GM21619 (cell line): ENCODE measurements at regions not wholly inside any gene's neighbourhood (a gene's known extent, or its start where the extent isn't known, plus 50 kb on each side); places are given as distances from the start of the nearest gene placed in this dataset.

ENCODE experiments used
- ATAC-seq: cut with Tn5 transposase; IDR thresholded peaks from one replicate; pipeline ENCODE4 v1.9.1; 2021; ENCODE audit not compliant: unreplicated experiment

GRCh38 chr20:54361475-54361874 lies 113.9 kb upstream of the DOK5 start:
- no peak for ATAC-seq

DNA sequence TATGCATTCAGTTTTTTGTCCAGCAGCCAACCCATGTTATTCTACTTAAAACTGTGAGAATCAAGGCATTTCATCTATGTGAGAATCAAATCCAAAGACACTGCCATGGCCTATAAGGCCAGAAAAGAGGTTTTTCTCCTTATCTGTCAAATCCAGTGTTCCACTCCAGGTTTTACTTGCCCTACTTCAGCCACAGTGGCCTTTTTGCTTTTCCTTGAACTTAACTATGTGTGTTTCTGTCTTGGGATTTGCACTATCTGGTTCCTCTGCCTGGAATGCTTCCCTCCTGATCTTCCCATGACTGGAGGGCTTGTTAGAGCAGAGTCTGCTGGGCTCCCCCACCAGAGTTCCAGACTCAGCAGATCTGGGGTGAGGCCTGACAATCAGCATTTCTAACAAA lies 113.1 kb upstream of the DOK5 start:
- no peak for ATAC-seq

DNA sequence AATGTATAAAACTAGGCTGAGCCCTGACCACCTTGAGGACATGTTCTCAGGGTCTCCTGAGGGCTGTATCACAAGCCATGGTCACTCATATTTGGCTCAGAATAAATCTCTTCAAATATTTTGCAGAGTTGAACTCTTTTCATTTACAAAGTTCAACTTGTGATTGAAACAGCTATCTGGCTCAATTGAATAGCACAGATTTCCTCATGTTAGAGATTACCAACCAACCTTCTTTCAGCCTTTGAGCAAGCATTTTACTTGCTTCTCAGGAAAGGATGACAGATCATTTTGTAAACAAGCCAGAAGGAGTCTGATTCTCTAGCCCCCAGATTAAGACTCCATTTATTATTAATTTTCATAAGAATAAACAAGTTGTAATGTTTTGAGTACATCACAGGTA lies 111.0 kb upstream of the DOK5 start:
- no peak for ATAC-seq

DNA sequence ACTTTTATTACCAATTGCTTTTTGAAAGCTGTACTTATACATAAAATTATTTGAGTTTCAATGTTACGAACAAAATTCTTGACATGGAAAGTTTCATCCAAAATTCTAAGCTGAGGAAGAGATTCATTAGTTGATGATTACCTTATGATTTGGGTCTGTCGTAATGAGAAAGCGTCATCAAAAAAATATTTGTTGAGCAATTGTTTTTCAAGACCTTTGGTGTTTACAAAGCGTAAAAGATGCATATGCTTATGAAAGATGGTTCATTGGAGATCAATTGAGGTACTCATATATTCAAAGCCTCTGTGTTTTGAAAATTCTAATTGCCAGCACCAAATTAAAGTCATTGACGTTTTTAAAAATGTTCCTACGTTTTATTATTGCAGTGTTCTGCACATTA lies 110.5 kb upstream of the DOK5 start:
- ATAC-seq: no peak

DNA sequence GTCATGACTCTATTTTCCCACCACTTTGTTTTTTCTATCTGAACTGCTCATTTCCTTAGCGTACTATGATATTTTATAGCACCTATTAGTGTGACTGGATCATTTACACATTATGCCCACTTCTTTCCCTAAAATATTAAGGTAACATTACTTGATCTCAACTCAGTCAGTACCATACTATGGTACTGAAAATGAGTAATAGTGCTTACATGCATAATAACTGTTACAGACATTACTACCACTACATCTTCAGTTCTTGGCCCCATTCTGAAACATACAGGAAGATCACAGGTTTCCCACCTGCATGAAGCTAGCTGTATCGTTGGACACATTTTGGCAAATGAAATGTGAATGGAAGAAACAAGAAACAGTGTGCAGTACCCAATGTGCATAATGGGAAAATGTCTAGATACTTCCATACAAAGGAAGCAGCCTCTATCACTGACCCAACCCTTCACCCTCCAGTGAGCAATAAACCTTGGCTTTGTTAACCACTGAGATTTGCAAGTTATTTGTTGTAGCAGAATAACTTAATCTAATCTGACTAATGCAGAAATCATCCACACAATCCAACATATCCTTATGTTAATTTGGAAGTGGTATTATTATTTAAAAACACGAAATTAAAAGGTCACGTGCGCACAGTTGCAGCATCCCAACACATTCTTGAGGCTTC lies 108.6 kb upstream of the DOK5 start:
- no peak for ATAC-seq

DNA sequence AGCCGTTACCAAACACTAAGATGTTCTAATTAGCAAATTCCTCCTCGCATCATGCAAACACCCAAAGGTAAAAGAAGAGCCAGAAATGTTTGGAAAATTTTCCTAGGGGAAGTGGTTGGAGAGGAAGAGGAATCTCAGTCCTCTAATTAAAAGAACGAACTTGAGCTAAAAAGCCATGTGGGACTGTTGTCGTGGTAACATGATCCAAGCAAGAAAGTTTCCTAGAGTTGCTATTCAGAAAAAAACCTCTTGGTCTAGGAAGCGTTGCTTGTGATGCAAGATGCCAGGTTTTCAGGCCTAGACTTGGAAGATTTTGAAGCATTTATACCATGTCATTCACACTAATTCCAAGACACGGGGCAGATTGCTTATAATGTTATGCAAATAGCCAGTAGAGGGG lies 106.8 kb upstream of the DOK5 start:
- ATAC-seq: no peak

- ATAC-seq: no peak
These were observed 103.1 kb upstream of the DOK5 start for GRCh38 chr20:54372313-54372712.

DNA sequence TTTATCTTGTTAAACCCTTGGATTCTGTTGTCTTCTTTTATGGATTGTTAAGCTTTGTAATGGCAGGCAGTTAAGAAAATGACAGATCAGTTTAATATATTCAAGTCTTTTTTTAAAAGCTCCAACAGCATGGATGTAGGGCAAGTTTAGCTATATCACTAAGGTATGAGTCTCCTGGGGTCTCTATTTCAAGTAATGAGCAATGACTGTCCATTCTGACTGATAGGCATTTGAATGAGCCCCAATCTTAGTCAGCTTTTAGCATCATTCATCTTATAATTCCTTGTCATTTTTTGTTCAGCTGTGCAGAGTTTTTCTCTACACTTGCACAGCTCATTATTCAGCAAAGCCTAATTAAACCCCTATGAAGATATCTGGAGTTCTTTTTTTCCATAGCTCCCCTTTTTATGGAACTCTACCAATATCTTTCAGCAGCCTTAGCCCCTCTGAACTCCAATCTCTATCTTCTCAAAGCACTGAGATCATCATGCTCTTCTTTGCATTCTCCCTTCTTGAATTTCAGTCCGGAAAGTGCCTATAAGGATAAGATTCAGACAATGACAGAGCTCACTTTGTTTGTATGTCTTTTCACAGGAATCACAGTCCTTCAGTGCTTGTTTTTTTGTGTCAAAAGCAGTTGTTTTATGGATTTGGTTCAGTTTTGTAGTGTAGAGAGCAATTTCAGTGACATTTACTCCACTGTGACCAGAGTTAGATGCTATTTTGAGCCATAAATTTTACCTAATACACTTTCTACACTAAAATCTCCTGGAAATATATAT lies 97.2 kb upstream of the DOK5 start:
- no peak for ATAC-seq

- no peak for ATAC-seq
These were observed 95.4 kb upstream of the DOK5 start for GRCh38 chr20:54379893-54380584.

GRCh38 chr20:54382419-54382818 lies 93.0 kb upstream of the DOK5 start:
- no peak for ATAC-seq

GRCh38 chr20:54385746-54386145 lies 89.6 kb upstream of the DOK5 start:
- ATAC-seq: no peak

DNA sequence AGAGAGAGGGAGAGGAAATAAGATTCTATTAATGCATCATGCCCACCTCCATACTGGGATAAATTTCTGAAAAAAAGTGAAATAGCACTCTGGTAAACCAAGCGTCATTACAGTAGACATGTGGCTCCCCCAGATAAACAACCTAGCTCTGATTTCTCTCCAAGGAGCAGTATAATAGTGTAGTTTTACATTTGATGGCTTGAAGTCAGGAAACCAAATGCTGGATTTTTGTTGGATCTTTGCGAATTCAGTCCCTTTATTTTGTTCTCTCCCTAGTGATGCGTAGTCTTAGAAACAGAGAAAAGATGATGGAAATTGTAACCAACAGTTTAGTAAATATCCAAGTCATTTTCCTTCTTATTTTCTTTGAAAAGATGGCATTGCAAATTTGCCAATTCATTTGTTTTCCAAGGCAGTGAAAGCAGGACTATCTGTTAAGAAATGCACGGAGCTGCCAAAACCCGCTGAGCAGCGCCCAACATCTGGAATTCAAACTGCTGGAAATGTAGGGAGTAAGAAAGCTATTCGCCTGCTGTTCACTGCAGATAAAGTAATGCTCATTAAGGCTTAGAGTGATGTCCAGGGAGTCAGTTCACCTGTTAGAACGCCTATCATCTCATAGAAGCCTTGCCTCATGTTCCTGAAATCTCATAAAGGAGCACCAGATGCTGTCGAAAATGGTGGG lies 85.7 kb upstream of the DOK5 start:
- ATAC-seq: no peak

GRCh38 chr20:54397292-54398140 lies 77.9 kb upstream of the DOK5 start:
- no peak for ATAC-seq

DNA sequence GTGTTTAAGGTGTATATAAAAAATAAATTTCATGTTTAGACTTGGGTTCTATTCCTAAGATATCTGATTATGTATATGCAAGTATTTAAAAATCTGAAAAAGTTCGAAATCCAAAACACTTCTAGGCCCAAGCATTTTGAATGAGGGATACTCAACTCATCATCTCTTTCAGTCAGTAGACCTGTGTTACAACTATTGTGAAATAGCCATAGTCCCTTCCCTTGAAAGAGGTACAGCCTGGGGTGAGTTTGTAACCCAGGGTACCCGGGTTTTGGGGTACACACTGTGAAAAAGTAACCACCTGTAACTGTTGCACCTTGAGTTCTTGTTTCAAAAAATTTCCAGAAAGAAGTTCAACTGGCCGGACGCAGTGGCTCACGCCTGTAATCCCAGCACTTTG lies 76.6 kb upstream of the DOK5 start:
- ATAC-seq: no peak

- ATAC-seq: no peak
These were observed 69.9 kb upstream of the DOK5 start for GRCh38 chr20:54405540-54405939.

DNA sequence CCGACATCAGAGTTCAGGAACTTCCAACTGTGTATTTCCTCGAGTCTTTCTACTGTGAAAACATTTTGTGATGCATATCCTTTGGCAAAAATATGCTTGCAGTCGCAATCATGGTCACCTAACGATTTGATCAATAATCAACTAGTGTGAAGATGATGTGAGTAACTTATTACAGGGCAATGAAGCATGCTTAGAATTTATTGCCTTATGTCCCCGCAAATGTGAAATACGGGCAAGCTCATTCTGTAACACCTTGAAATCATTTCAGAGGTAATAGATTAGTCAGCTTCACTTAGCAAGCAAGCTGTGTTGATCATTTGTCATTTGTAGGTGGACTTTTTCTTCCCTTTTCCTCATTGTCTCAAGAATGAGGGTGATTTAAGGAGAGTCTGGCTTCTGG lies 67.9 kb upstream of the DOK5 start:
- no peak for ATAC-seq

DNA sequence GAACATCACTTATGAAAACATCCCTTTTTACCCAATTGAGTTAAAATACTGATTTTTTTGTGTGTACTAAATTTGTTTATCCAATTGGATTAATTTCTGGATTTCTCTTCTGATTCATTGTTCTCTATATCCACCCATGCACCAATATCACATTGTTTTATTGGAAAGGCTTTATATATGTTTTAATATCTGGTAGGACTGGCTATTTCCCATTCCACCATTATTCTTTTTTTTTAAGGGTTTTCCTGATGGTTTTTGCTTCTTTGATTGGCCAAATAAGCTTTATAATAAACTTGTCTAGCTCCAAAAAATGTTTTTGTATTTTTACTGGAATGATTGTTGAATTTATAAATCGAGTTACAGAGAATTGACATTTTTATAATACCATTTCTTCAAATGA lies 59.4 kb upstream of the DOK5 start:
- no peak for ATAC-seq

DNA sequence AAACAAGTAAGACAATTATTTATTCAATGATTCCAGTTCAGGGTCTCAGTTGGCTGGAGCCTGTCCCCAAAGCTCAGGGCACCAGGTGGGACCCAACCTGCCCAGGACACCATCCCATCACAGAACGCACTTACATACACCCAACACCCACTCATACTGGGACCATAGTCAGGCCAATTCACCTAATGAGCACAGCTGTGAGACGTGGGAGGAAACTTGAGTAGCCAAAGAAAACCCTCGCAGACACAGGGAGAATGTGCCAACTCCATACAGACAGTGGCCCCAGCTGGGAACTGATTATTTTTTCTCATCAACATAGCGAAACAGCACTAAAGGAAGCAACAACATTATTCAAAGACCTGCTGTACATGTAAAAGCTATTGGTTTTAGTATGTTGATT lies 58.6 kb upstream of the DOK5 start:
- no peak for ATAC-seq

DNA sequence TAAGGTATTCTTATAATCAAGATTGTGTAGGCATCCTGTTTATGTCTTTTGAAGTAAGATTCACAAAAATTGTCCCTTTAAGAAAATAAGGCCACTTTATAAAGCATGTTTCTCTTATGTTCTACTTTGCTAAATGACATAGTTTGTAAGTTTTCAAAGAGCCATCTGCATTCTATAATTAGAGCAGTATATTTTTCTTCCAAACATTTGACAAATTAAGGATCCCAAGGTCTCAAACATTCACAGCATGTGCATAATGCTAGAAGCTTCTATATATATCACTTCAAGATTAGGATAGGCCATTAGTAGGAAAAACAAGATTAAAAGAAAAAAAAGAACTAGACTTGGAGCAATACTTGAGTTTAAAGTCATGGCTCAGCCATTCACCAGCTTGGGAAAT lies 55.9 kb upstream of the DOK5 start:
- no peak for ATAC-seq
